H1 (cell line): ENCODE measurements at regions not wholly inside any gene's neighbourhood (a gene's known extent, or its start where the extent isn't known, plus 50 kb on each side); places are given as distances from the start of the nearest gene placed in this dataset.
"Not testable (repeated sequence)": the region's sequence is repeated elsewhere in the genome, so short reads cannot be mapped to it uniquely, and the experiment has no call there.

Experiments used
- CTCF ChIA-PET: fragments of 300-600 bp; sonication (Branson Sonifier 250); formaldehyde crosslinking; loops from one replicate; lab custom pipeline; 2021; ENCODE audit not compliant: partially characterized antibody; lab: Charles Lee
- POLR2A ChIA-PET: fragments of 300-600 bp; sonication (Branson Sonifier 250); formaldehyde crosslinking; loops from one replicate; lab custom pipeline; 2021; ENCODE audit warnings: inconsistent platforms; ENCODE audit not compliant: partially characterized antibody; lab: Charles Lee
- DNase-seq, 2 experiments: peaks; one replicate each; pipeline versions ENCODE4 v3.0.0 to v3.0.0-alpha.2; 2010 to 2022; ENCODE audit warnings: low spot score in 2 of 2, low read depth in 1 of 2, mixed read lengths in 1 of 2
- FAIRE-seq: peaks from 2 replicates; lab custom pipeline; 2011; peaks lifted over from hg19 to GRCh38; lab: Jason Lieb, UNC
- H2AFZ ChIP-seq: 2 replicates; pipeline ENCODE4 v1.8.1; 2012; ENCODE audit warnings: low read length, inconsistent platforms
- H2AK5ac ChIP-seq: 2 replicates; pipeline ENCODE4 v1.6.1; 2013; ENCODE audit warnings: low read depth, low read length
- H2BK120ac ChIP-seq: replicated peaks from 2 replicates; pipeline ENCODE3; 2013; ENCODE audit warnings: low read depth, low read length, inconsistent platforms
- H2BK12ac ChIP-seq: 2 replicates; pipeline ENCODE4 v1.6.1; 2013; ENCODE audit warnings: low read depth, low read length
- H2BK15ac ChIP-seq: 2 replicates; pipeline ENCODE4 v1.6.1; 2013; ENCODE audit warnings: low read length
- H2BK20ac ChIP-seq: 2 replicates; pipeline ENCODE4 v1.6.1; 2013; ENCODE audit warnings: low read length
- H2BK5ac ChIP-seq: 2 replicates; pipeline ENCODE4 v1.6.1; 2013; ENCODE audit warnings: low read depth, low read length
- H3K14ac ChIP-seq: 2 replicates; pipeline ENCODE4 v1.6.1; 2013; ENCODE audit warnings: inconsistent platforms; ENCODE audit not compliant: insufficient read length
- H3K18ac ChIP-seq: 2 replicates; pipeline ENCODE4 v1.6.1; 2013; ENCODE audit warnings: low read length; ENCODE audit errors: extremely low read depth
- H3K23ac ChIP-seq: 2 replicates; pipeline ENCODE4 v1.6.1; 2013; ENCODE audit warnings: inconsistent platforms; ENCODE audit not compliant: insufficient read length
- H3K23me2 ChIP-seq: 2 replicates; pipeline ENCODE4 v1.6.1; 2013; ENCODE audit warnings: low read depth, low read length
- H3K27ac ChIP-seq: 2 replicates; pipeline ENCODE4 v1.6.1; 2011; ENCODE audit warnings: low read depth, low read length, inconsistent platforms
- H3K27me3 ChIP-seq, 4 experiments: replicated peaks in 1 of 4; 1 replicate in 1 of 4; 2 replicates in 3 of 4; pipeline versions ENCODE4 v1.6.1 to v1.8.1; 2011 to 2013; ENCODE audit warnings: low read length in 3 of 4, mild to moderate bottlenecking in 3 of 4, inconsistent platforms in 2 of 4, mixed read lengths in 2 of 4, moderate library complexity in 1 of 4; ENCODE audit not compliant: control insufficient read depth in 3 of 4, insufficient read depth in 3 of 4; ENCODE audit errors: extremely low read depth in 1 of 4
- H3K36me3 ChIP-seq, 4 experiments: 2 replicates each; pipeline versions ENCODE4 v1.6.1 to v1.8.1; 2011 to 2013; ENCODE audit warnings: mild to moderate bottlenecking in 4 of 4, low read length in 3 of 4, moderate library complexity in 2 of 4, control low read depth in 1 of 4, inconsistent platforms in 1 of 4; ENCODE audit not compliant: insufficient read depth in 4 of 4, control insufficient read depth in 2 of 4
- H3K4ac ChIP-seq: replicated peaks from 2 replicates; pipeline ENCODE3; 2013; ENCODE audit warnings: low read length, low read depth, mixed read lengths, inconsistent platforms; ENCODE audit not compliant: insufficient read length
- H3K4me1 ChIP-seq, 4 experiments: replicated peaks in 1 of 4; 1 replicate in 1 of 4; 2 replicates in 3 of 4; pipeline versions ENCODE4 v1.6.1 to v1.8.1; 2011 to 2013; ENCODE audit warnings: low read length in 3 of 4, inconsistent platforms in 2 of 4, mixed read lengths in 1 of 4; ENCODE audit not compliant: insufficient read depth in 4 of 4, control insufficient read depth in 3 of 4
- H3K4me2 ChIP-seq, 2 experiments: 2 replicates each; pipeline versions ENCODE4 v1.6.1 to v1.8.1; 2011 to 2013; ENCODE audit warnings: low read depth in 2 of 2, low read length in 2 of 2, control low read depth in 1 of 2, inconsistent platforms in 1 of 2, mild to moderate bottlenecking in 1 of 2; ENCODE audit not compliant: insufficient read depth in 1 of 2
- H3K4me3 ChIP-seq, 4 experiments: fragments of 200-600, 300-600 bp in 1 of 4; sonication (generic), shearing (Covaris generic), sonication (Bioruptor Twin) in 1 of 4; 2 replicates each; pipeline versions ENCODE4 v1.5.1 to v1.8.1; 2011 to 2016; ENCODE audit warnings: low read length in 4 of 4, low read depth in 3 of 4, control low read depth in 2 of 4, inconsistent platforms in 2 of 4, mild to moderate bottlenecking in 2 of 4, mixed read lengths in 1 of 4, moderate library complexity in 1 of 4; ENCODE audit not compliant: insufficient read depth in 2 of 4; ENCODE audit errors: extremely low read depth in 1 of 4
- H3K56ac ChIP-seq: replicated peaks from 2 replicates; pipeline ENCODE3; 2013; ENCODE audit warnings: low read depth, mild to moderate bottlenecking, mixed read lengths, low read length, inconsistent platforms; ENCODE audit not compliant: insufficient read length
- H3K79me1 ChIP-seq: 2 replicates; pipeline ENCODE4 v1.6.1; 2013; ENCODE audit warnings: low read depth, low read length, control low read depth
- H3K79me2 ChIP-seq, 2 experiments: 2 replicates each; pipeline versions ENCODE4 v1.6.1 to v1.8.1; 2012 to 2013; ENCODE audit warnings: low read length in 2 of 2, mild to moderate bottlenecking in 2 of 2, inconsistent platforms in 1 of 2; ENCODE audit not compliant: insufficient read depth in 2 of 2, control insufficient read depth in 1 of 2
- H3K9ac ChIP-seq, 4 experiments: replicated peaks in 1 of 4; 1 replicate in 1 of 4; 2 replicates in 3 of 4; pipeline versions ENCODE4 v1.6.1 to v1.8.1; 2011 to 2013; ENCODE audit warnings: low read depth in 3 of 4, low read length in 3 of 4, control low read depth in 2 of 4, mild to moderate bottlenecking in 2 of 4, moderate library complexity in 2 of 4, inconsistent platforms in 1 of 4; ENCODE audit errors: extremely low read depth in 1 of 4
- H3K9me3 ChIP-seq, 2 experiments: 2 replicates each; pipeline versions ENCODE4 v1.6.1 to v1.8.1; 2012 to 2013; ENCODE audit warnings: mild to moderate bottlenecking in 2 of 2, moderate library complexity in 2 of 2, control low read depth in 1 of 2, inconsistent platforms in 1 of 2, low read depth in 1 of 2, low read length in 1 of 2, mixed read lengths in 1 of 2; ENCODE audit not compliant: insufficient read depth in 2 of 2
- H4K20me1 ChIP-seq, 2 experiments: replicated peaks in 1 of 2; 2 replicates each; pipeline versions ENCODE3 to v1.8.1; 2011 to 2013; ENCODE audit warnings: inconsistent platforms in 2 of 2, low read length in 2 of 2, mild to moderate bottlenecking in 1 of 2; ENCODE audit not compliant: insufficient read depth in 2 of 2, control insufficient read depth in 1 of 2
- H4K5ac ChIP-seq: 2 replicates; pipeline ENCODE4 v1.6.1; 2013; ENCODE audit warnings: low read length, low read depth, mixed read lengths, inconsistent platforms; ENCODE audit not compliant: insufficient read length
- H4K8ac ChIP-seq: 2 replicates; pipeline ENCODE4 v1.8.0; 2013; ENCODE audit warnings: mild to moderate bottlenecking, moderate library complexity, low read length, inconsistent platforms; ENCODE audit not compliant: insufficient read depth; ENCODE audit errors: extremely low read depth
- H4K91ac ChIP-seq: replicated peaks from 2 replicates; pipeline ENCODE3; 2013; ENCODE audit warnings: low read length, mixed read lengths, inconsistent platforms; ENCODE audit not compliant: insufficient read length
- WGBS, 2 experiments: shearing (Covaris generic) in 1 of 2; methylation state at CpG; one replicate each; pipeline versions ENCODE4 v1.1.6 to v1.1.7; 2013 to 2015; ENCODE audit warnings: low lambda C conversion rate in 2 of 2, mixed read lengths in 2 of 2, inconsistent platforms in 1 of 2, low coverage in 1 of 2, missing lambda C conversion rate in 1 of 2; ENCODE audit not compliant: insufficient replicate concordance in 2 of 2, insufficient coverage in 1 of 2, insufficient read length in 1 of 2; ENCODE audit errors: extremely low coverage in 1 of 2, missing lambda C conversion rate in 1 of 2; 5-methylcytosine and 5-hydroxymethylcytosine counted together

- H3K27me3 ChIP-seq, H3K79me1 ChIP-seq, H2AFZ ChIP-seq, H2AK5ac ChIP-seq, H3K56ac ChIP-seq, H3K9me3 ChIP-seq, H3K18ac ChIP-seq, H4K20me1 ChIP-seq, H3K36me3 ChIP-seq, H3K4ac ChIP-seq, H2BK5ac ChIP-seq, H2BK120ac ChIP-seq, H3K4me1 ChIP-seq, H2BK15ac ChIP-seq, H4K5ac ChIP-seq, H4K91ac ChIP-seq, H2BK20ac ChIP-seq, H3K23ac ChIP-seq, H3K23me2 ChIP-seq, H3K27ac ChIP-seq, H3K14ac ChIP-seq, FAIRE-seq, H3K79me2 ChIP-seq: not testable (repeated sequence)
- POLR2A ChIA-PET, result interaction anchor here (0.7 to 0.8 kb wide), 2 partner anchors 11 to 13 kb away, joined by 3 to 4 read pairs; no protein-coding TSS in a partner anchor
- 54% methylated on average over 21 of the region's 27 CpGs; no CpG with 5 or more reads in 1 of the 2 experiments for WGBS, 2 experiments
- Histone ChIP-seq H3K4me2 (peak overlapping the region; percentile 42 to 69; a peak in 3 of 4 replicates), H2BK12ac (peak overlapping the region; percentile 94; the same call in 1 of the 2 replicates), H3K4me3 (peak overlapping the region in 2 of 4 experiments; percentile 29 to 36; a peak in 2 of 8 replicates), H4K8ac (peak overlapping the region; percentile 25; the same call in 1 of the 2 replicates), H3K9ac (peak overlapping the region in 2 of 4 experiments; percentile 22 to 48; a peak in 3 of 7 replicates)
- CTCF ChIA-PET, result interaction anchor here (1.6 to 1.8 kb wide), 3 partner anchors 9 to 21 kb away, joined by 4 read pairs; no protein-coding TSS in a partner anchor
- peak in 1 of 2 experiments; percentile 69 for DNase-seq
Measured at GRCh38 chr9:86611534-86611933, 257.3 kb upstream of the TUT7 start.
